ENCODE measurements at regions not wholly inside any gene's neighbourhood (a gene's known extent, or its start where the extent isn't known, plus 50 kb on each side); places are given as distances from the start of the nearest gene placed in this dataset.
"Not testable (repeated sequence)": the region's sequence is repeated elsewhere in the genome, so short reads cannot be mapped to it uniquely, and the experiment has no call there.

DNA sequence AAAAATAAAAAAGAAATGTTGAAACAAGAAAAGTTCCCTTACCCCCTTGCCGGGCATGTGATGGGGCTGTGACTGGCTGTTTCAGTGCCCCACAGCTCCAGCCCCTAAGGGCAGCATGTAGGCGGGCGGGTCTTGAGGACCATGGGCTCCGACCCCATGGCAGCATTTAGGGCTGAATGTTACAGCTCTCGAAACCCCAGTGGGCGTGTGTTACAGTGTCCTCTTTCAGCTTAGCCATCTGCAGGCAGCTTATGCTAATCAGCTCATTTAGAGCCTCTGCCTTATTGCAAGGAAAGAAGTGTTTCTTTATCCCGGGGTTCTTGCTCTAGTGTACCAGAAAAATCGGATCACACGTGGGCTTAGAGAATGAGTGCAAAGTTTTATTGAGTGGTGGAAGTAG, 497.4 kb upstream of the CYLC2 start:
- no peak for DNase-seq

- DNase-seq: not testable (repeated sequence)
Measured at GRCh38 chr9:102486976-102487375, 508.2 kb upstream of the CYLC2 start.

DNA sequence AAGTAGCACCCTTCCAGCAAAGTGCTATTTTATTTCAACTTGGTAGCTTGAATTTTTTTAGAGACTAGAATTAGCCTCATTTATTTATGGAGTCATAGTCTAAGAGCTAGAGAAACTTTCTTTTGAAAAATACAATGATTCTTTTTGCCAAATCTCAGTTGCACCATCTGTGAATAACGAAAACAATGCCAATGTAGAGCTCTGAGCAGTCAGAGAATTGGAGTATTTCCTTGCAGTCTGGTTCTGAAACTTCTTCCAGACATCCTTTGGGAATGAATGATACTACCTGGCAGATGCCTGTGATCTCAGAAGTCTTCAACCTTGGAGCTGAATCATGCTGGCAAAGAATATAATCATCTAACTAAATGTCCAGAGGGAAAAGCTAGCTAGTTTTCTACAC, 511.5 kb upstream of the CYLC2 start:
- no peak for DNase-seq

- DNase-seq: no peak
Measured at GRCh38 chr9:102482776-102483175, 512.4 kb upstream of the CYLC2 start.

GRCh38 chr9:102479191-102479590, 515.9 kb upstream of the CYLC2 start:
- DNase-seq: no peak

DNA sequence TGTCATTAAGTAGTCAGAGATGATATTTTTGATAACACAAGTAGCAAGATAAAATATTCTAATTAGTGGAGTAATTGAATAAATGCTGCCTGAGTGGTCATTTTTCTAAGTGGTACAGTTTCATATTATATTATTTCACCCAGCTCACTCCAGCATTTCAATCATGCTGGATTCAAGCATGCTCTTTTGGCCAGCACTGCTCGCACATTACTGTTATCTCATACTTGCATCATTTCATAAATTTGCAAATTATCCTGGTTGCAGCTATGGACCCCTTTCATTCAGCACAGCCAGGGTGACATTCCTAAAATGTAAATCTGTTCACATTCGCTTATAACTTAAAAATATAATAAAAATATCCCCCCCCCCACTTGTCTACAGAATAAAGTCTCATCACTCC, 520.8 kb upstream of the CYLC2 start:
- DNase-seq: no peak

DNA sequence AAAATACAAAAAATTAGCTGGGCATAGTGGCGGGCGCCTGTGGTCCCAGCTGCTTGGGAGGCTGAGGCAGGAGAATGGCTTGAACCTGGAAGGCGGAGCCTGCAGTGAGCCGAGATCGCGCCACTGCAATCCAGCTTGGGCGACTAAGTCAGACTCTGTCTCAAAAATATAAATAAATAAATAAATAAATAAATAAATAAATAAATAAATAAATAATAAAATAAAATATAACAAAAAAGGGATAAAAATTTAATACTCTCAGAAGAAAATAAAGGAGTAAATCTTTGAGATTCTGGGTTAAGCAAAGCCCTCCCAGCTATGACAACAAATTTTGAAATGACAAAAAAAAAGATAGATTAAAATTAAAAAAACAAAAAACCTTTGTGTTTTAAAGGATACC, 525.7 kb upstream of the CYLC2 start:
- DNase-seq: not testable (repeated sequence)

- DNase-seq: no peak
Measured at GRCh38 chr9:102461156-102461819, 533.8 kb upstream of the CYLC2 start.

GRCh38 chr9:102459828-102460227, 535.3 kb upstream of the CYLC2 start:
- DNase-seq: no peak

DNA sequence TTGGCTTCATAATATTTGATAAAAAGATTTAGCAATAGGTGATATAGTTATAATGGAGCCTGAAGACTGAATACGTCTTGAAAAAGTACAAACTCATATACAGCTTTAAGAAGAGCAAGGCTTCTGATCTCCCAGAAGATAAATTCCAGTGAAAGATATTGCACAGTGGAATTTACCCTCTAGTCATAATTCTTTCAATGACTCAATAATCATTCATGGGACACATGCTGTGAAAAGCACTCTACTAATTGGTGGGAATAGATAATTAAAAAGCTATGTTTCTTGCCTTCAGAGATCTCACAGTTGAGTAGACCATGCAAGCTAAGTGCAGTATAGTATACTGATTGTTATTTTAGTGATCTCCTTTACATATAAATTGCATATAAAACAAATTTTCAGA, 538.6 kb upstream of the CYLC2 start:
- DNase-seq: no peak

GRCh38 chr9:102445906-102446305, 549.2 kb upstream of the CYLC2 start:
- no peak for DNase-seq

DNA sequence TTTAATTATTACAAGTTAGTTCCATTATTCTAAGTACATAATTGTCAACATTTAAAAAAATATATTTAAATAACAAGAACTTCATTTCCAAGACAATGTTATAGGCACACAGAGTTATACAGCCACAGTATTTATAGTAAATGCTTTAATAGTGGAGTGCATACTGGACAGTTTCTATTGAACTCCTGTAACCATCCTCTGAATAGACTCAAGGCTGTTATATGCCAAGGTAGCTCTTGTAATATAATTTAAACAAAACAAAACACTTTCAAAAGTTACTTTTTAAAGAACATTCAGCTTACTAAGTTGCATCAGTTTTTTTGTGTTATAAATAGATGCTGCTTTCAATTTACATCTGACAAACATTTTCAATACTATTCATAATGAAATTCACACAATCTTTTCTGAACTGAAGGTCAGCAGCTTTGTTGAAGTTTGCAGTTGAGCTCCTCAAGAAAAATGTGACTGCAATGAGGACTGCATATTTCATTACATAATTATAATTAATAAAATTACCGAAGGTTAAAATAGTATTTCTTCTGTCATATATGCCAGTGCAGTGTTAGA, 549.9 kb upstream of the CYLC2 start:
- no peak for DNase-seq

DNA sequence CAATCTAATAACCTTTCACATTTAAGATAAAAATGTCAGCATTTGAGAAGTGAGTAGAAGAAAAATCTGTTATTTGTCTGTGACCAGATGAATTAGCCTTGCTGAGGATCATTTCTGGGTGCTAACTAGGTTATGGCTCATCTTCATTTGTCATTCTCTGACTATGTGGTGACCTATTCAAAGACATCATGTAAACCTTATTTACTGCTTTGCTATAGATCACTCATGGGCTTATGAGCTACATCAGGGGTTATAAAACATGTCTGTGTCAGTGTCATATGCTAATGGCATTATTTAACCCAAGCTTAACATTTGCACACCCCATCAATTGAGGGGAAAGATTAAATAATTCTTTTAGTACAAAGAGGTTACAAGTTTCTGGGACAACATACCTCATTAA, 555.5 kb upstream of the CYLC2 start:
- DNase-seq: no peak

GRCh38 chr9:102436599-102436998, 558.5 kb upstream of the CYLC2 start:
- DNase-seq: not testable (repeated sequence)

DNA sequence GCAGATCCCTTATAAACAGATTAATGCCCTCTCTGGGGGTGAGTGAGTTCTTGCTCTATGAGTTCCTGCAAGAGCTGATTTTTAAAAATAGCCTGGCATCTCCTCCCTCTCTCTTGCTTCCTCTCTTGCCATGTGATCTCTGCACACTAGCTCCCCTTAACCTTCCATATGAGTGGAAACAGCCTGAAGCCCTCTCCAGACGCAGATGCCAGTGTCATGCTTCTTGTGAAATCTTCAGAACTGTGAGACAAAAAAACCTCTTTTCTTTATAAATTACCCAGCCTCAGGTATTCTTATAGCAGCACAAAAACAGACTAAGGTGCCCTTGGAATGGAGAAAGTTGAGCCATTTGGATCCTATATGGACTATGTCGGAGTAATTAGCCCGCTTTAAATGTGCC, 559.7 kb upstream of the CYLC2 start:
- no peak for DNase-seq

DNA sequence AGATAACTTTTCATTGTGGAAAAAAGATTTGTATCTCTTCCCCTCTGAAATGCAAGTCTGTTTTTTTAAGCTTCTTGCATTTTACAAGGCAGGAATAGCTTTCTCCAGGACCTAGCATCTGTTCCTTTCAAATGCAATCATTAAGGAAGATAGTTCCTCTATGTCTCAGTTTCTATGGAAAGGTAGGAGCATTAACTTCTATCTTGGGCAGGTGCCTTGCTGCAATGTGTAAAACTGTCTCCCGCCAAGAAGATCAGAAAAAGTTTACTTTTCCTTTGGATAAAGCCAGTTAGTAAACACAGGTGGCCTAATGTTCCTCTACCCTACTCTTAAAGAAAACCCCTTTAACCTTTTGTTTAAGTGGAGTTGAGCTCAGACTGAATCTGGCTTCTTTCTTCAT, 560.6 kb upstream of the CYLC2 start:
- DNase-seq: no peak

- no peak for DNase-seq
Measured at GRCh38 chr9:102428305-102428704, 566.8 kb upstream of the CYLC2 start.

- DNase-seq: not testable (repeated sequence)
Measured at GRCh38 chr9:102416251-102416650, 578.9 kb upstream of the CYLC2 start.

DNA sequence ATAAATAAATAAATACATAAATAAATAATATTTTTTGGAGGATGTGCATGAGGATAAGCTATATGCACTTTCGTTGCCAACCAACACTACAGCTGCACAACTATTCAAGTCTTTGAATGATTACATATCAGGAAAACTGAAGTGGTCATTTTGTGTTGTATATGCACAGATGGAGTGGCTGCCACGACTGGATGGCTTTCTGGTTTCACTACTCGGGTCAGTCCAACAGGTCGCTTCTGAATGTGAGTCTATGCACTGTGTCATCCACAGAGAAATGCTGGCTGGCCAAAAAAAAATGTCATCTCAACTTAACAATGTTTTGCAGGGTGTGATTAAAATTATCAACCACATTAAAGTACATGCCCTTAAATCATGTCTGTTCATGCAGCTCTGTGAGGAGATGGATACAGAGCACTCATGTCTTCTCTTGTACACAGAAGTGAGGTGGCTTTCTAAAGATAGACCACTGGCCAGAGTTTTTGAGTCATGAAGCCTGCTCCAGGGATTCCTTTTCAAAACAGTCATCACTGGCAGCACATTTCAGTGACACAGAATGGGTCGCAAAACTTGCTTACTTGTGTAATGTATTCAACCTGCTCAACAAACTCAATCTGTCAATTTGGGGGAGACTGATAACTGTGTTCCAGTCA, 589.8 kb upstream of the CYLC2 start:
- no peak for DNase-seq

- no peak for DNase-seq
Measured at GRCh38 chr9:102403514-102403913, 591.6 kb upstream of the CYLC2 start.

DNA sequence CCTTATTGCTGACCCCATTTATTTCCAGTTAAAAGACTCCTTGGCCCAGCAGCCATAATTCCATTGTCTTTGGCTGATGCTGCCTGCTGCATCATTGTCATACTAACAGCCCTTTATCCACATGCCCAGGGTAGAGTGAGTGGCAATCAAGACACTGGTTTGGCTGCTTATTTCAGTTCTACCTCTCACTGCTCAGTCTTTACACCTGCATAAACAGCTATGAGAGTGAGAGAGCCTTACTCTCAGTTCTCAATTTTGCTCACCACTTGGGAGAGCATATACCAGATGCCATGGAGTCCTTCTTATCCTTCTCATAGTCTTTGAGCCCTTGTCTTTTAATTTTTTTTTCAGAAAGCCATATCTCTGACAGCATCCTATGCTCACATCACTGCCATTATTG, 596.9 kb upstream of the CYLC2 start:
- no peak for DNase-seq

- DNase-seq: not testable (repeated sequence)
Measured at GRCh38 chr9:102385620-102386019, 609.5 kb upstream of the CYLC2 start.

DNA sequence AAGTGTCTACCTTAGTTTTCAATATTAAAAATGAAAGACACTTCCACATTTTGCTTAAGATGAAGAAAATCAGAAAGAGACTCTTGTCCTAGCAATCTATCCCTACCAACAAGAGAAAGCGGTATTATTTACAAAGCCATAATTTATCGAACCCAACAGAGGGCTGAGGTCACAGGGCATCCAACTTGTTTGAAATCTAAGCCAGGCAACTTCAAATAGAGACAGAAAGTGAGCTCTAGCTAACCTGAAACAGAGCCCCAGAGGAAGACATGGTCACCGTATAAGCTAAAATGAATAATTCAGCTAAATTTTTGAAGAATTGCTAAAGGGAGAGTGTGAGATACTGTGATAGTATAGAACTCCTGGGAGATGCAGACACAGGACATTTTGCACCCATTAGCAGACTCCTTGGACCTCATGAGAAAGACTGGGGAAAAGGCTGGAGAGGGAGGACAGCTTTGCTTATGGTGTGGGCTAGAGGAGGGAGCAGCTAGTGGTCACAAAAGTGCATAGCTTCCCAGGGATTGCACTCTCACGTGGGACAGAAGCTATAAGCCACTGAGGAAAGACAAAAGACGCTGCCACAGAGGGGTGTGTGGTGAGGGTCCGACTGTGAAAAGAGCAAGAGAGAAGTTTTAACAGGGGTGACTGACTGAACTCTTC, 624.2 kb upstream of the GRIN3A start:
- no peak for DNase-seq

DNA sequence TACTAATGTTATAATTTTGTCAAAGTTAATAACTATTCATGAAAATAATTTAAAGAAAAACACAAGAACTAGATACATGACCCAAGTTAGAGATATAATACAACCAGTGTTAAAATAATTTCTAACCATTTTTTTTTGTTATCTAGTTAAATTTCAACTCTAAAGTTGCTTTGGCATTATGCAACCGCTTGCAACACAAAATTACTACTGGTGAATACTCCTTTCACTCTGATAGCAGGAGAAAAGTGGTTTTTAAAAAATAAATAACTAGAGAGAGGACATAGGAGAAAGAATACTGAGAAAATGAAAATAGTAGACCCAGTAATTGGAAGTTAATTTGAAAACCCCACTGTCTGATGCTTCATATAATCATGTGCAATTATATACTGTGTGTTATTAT, 622.4 kb upstream of the GRIN3A start:
- no peak for DNase-seq

All from eye (tissue), 1 donor.